GM18907 (cell line): ENCODE measurements at regions not wholly inside any gene's neighbourhood (a gene's known extent, or its start where the extent isn't known, plus 50 kb on each side); places are given as distances from the start of the nearest gene placed in this dataset.

Experiments used
- ATAC-seq: cut with Tn5 transposase; IDR thresholded peaks from one replicate; pipeline ENCODE4 v1.9.1; 2021; ENCODE audit warnings: mild to moderate bottlenecking, moderate library complexity; ENCODE audit not compliant: unreplicated experiment

DNA sequence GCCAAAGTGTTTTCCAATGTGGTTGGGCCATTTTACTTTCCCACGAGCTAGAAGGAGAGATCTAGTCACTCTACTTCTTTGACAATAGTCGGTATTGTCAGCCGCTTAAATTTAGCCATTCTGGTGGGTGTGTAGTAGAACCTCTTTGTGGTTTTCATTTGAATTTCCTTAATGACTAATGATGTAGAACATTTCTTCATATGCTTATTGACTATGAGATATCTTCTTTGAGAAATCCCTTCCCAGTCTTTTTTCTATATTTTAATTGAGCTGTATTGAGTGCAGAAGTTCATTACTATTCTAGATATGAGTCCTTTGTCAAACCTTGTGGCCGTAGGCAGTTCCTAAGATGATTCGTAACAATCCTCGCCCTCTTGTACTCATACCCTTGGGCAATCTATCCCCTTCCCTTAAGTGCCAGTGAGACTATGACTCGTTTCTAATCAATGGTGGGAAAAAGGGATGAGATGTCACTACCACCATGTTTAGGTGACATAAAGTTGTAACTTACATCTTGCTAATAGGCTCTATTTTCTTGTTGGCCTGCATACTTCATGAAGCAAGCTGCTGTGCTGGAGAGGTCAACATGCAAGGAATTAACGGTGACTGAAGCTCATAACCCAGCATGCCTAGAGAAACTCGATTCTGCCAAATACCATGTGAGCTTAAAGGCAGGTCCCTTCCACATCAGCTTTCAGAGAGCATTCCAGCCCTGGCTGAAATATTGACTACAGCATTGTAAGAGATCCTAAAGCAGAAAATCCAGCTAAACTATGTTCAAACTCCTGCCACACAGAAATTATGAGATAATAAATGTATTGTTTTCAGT, 817.9 kb upstream of the SOX9 start:
- ATAC-seq: no peak

DNA sequence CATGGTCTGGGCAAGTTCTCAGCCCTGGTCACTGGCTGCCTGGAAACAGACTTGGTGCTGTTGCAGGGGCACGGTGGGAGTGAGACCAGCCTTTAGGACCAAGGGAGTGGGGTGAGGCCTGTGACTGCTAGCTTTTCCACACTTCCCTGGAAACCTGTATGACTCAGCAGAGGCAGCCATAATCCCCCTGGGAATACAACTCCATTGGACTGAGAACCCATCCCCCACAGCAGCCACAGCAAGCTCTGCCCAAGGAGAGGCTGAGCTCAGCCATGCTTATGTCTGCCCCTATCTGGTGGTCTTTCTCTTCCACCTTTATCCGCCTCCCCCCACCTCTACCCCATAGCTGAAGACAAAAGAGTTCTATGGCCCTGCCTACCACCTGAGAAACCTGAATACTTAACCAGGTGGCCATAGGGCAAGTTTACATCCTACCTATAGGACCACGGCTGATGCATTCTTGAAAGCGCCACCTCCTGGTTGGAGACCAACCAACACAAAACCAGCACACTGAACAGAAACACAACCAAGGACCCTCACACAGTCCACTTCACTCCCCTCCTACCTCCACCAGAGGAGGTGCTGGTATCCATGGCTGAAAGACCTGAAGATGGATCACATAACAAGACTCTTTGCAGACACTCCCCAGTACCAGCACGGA, 816.2 kb upstream of the SOX9 start:
- ATAC-seq: no peak

DNA sequence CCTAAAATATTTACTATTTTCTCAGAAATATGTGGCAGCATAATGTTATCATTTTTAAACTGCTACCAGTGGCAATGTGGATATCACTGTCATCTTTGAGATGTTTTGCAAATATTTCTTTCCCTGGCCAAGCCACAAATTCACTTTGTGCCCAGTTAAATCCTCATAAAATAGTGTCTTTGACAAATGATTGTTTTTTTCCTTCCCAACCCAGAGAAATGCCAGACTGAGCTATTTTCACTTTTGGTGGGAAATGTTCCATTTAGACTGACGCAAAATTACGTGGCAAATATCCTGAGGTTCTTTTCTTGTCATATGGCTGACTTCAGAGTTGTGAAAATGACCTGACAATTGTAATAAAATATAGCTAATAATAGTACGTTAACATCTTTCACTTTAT, 807.0 kb upstream of the SOX9 start:
- ATAC-seq: no peak

DNA sequence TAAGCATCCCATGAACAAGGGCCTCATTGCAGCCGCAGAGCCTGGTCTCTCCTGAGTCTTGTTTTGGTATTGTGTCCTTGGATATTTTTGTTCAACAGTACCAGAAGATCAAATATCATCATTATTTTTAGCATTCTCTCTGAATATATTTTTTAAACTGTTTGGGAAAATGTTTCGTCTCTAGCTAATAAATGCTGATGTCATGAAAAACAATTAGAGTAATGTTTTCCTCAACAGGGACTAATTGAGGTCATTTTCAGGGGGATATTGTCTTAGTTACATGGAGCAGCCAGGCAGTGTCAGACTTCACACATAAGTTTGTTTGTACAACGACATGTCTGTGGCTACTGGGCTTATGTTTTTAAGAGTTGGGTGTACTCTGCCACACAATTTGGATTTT, 805.3 kb upstream of the SOX9 start:
- no peak for ATAC-seq

DNA sequence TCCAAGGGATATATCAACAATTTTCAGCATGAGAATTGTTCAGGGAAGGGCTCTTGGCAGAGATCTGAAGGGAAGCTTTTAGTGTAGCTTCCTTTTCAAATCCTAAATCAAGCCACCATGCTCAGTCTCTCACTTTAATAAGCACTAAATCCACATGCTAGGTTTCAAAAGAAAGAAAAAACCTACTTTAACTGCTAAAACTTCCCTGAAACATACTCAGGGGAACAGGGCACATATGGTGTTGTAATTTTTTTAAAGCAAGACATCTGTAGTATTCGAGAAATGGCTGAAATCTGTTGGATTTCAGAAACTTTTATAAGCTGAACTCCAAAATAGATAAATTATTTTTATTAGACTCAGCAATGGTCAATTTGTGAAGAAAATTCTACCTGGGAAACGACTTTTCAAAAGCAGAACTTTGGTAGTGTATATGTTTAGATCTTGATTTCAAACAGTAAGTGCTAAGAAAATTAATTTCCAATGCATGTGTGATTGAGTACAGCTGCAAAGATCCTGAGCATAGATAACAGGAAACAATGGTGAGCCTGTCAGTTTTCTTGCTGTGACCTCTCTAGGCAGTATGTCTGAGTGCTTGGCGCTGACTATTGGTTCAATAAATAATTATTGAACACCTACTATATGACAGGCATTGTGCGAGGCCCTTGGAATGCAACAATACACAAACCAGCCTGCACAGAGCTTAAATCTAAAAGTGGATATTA, 804.5 kb upstream of the SOX9 start:
- ATAC-seq: no peak

DNA sequence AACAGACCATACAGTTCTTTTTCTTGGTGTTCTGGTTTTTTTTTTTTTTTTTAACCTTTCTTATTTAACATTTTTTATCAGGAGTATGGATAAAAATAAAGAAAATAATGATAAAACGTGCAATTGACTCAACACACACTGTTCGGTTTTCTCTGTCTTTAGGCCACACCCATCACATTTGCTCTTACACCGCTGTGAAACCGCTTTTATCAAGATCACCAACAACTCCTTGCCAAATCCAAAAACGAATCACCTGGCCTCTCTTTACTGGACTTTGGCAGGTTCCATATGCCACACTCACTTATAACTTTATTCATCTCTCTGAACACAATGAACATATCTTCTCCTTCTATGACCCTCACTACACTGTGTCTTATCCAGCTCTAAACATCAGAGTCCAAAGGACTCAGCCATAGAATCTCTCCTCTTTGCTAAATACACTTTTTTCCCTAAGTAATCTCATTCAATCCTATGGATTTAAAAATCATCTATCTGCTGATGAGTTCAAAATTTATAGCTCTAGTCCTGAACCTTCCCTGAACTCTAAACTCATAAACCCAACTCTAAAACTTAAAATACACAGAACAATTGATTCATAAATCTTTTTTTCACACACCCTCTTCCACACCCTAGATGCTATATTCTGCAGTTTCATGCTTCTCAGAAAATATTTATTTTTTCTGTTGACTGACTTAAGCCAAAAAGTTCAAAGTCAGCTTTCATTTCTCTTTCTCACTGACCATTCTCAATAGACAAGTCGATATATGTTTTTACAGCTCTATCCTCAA, 800.6 kb upstream of the SOX9 start:
- ATAC-seq: no peak

DNA sequence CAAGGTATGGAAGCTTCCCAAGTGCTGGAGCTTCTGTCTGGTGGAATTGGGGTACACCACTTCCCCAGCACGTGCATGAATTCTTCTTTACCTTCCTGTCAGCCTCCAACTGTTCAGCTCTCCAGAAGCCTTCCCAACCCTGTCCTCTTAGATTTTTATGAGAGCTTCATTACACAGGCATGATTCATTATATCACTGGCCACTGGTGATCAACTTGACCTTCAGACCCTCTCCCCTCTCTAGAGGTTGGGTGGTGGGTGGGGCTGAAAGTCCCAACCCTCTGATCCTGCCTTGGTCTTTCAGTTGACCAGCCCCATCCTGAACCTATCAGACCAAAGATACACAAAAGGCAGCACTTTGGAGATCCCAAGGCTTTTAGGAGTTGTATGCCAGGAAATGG, 795.7 kb upstream of the SOX9 start:
- no peak for ATAC-seq

DNA sequence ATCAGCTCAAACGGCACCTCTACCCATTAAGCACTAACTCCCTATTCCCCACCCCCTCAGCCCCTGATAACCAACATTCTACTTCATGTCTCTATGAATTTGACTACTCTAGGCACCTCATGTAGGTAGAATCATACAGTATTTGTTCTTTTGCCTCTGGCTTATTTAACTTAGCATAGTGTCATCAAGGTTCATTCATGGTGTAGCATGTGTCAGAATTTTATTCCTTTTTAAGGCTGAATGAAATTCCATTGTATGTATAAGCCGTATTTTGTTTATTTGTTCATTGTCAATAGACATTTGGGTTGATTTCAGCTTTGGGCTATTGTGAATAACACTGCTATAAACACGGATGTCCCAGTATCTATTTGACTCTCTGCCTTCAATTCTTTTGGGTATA, 794.9 kb upstream of the SOX9 start:
- ATAC-seq: no peak

DNA sequence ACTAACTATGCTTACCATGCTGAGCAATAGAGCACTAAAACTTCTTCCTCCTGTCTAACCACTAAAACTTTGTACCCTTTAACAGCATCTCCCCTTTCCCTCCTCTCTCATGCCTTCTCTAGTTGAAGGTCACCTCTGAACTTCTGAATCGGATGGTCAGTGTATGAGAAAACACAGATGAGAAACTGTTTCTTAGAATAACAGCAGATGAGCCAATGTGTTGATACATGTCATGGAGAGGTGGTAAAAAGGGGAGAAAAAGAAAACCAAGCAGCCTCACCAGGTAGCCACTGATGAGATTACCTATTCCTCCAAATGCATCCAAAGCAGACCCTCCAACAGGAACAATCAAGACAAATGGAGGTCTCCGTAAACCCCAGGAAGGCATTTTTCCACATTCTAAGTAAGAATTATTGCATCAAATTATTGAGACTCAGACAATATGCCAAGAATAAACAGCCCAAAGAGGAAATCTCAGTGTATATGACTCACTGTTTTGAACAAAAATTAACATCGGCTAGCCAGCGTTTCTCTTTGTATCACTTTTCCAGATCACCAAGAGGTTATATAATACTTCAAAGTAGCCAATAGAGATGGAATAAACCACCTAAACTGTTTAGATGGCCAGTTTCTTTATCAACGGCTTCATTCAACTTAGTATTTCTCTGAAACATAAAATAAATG, 793.3 kb upstream of the SOX9 start:
- ATAC-seq: no peak

DNA sequence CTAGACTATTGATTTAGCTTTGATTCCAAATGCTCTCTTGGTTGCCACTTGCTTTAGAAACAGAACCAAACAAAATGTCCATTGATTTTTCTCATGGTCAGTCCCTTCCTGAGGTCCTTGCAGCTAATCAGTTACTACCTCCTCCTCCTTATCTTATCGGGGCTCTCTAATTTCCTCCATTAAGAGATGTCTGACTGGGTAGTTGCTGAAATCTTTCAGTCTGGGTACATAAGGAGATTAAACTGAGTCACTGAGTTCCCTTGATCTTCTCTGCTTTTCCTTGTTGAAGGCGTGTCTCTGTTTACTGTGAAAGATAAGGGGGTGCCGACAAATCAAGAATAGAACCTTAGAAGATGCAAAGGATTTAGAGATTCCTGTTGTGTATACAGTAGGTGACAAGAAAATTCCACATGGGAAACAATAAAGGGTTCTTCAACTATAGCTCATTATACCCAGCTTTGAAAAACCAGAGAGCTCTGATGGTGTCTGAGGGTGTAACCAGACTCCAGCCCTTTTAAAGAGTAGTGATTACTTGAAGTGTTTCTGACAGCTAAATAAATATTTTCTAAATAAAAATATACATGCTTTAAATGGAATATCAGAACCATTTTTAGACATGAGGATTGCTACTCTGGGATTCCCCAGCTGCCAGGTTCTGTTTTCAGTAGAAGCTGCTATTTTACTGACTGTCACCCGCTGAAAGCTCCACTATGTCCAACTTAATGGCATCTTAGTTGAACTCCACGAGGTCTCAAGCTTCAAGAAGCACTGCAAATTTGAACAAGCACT, 791.3 kb upstream of the SOX9 start:
- no peak for ATAC-seq

DNA sequence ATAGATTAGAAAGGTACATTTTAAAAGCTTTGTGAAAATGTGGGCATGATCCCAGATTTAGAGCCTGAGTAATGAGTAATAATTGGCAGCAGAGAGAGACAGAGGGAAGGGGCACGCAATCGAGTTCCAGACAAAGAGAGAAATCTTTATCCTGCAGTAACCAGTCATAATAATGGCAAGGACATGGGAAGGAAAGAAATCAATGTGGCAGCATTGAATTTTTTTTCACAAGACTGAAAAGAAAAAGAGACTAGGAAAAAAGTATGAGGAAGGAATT, 790.8 kb upstream of the SOX9 start:
- ATAC-seq: no peak

DNA sequence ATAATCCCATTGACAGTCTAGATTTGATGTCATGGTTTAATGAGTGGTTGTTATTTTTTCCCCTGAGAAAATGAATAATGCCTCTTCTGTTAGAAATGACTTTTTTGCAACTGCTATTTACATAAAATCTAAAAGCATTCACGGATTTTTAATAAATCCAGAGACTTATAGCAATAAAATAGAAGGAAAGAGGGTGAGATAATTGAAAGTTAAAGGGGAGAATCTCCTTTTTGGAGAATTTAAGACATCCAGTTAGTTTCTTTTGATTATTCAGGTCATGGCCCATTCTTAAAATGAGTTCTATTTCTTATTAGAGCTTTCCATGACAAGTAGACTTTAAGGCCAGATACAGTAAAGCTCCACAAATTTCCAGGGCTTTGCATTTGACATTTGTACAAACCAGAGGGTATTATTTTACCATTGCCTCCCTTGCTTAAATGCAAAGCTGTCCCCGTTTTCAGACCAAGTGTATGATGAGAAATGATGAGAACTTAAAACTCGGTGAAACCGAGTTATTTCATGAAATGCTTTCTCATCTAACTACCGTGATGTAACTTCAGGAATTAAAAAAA, 789.0 kb upstream of the SOX9 start:
- no peak for ATAC-seq

DNA sequence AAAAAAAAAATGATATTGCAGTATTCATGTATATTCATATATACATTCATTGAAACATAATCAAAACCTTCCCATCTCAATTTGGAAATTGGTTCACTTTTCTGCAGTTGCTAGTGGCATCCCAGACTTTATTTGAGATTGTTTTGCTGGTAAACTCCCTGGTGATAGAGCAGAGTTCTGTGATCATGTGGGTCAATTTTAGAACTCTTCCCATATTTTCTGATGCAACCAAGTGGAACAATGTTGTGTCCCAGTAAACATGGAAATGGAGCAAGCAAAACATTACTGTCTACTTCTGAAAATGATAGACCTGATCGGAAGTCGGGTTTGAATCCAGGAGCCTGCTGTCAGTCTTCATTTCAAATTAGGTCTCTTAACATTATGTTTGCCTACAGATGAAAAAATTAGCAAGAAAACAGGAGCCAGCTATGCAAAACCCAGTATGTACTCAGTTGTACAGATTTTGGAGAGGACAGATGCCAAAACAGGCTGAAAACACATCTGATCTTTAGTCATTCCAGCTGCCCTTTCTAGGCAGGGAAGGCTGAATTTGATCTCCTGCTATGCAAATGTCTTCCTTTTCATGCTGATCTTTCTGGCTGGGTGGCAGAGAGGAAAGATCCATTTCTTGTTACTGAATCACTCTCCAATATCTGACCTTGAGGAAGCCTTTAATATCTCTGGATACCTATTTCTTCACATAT, 786.6 kb upstream of the SOX9 start:
- ATAC-seq: no peak

DNA sequence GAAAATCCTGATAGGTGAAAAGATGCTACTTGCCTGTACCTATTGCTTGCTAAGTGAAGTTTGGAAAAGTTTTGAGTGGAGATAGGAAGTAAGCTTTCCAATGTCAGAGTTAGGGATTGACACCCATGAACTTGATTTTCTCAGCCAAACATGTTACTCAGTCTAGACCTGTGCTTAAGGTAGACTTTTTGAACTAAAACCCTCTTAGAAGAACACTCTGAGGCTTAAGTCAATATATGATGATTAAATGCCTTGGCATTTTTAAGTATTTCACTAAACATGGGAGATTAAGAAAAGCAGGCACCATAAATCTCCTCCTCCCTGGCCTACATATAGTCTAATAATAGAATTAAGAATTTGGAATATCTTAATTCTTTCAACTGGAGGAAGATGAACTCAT, 785.6 kb upstream of the SOX9 start:
- ATAC-seq: no peak

DNA sequence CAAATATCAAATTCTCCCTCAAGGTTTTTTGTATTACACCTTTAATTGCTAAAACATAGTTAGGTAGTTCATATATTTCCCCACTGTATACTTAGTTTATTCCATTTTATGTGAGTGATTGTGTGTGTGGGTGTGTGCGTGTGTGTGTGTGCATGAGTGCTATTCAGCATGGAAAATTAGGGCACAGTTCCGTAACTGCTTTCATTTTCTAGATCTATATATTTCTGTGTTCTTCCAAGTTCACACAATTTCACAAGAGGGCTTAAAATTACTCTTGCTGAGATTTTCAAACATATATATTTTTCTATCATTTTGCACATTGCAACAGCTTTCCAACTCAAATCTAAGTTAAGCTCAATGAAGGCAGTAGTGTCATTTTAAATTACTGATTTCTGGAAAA, 782.9 kb upstream of the SOX9 start:
- ATAC-seq: no peak

DNA sequence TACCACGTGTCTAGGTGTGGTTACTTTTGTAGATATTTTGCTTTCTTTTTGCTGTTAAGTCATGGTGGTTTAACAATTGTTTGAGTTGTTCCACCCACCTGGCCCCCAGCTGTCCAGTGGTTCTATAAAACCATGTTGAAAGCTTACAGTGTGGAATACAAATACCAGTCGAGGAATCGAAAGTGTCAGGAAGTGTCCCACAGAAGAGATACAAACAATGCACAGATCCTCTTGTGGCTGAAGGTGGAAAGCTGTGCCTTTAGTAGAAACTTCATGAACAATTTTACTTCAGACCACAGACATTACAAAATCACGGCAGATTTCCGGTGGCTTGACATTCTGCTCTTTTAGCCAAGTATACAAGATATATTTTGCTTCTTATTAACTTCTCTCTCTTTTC, 782.4 kb upstream of the SOX9 start:
- ATAC-seq: no peak

DNA sequence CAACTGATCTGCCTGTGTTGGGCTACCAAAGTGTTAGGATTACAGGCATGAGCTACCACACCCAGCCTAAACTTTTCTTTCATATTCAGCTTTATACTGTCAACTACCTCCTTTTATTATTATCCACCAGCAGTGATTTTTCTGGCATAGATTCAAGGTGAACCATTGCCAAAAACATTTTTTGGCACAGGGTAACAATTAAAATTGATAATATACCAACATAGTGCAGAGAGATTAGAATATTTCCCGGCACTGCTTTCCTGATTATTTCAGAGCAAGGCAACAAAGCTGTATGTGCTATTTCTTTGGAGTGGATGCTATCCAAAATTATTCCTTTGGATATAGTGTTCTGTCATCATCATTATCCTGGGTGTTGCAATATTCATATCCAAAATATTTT, 781.6 kb upstream of the SOX9 start:
- no peak for ATAC-seq

DNA sequence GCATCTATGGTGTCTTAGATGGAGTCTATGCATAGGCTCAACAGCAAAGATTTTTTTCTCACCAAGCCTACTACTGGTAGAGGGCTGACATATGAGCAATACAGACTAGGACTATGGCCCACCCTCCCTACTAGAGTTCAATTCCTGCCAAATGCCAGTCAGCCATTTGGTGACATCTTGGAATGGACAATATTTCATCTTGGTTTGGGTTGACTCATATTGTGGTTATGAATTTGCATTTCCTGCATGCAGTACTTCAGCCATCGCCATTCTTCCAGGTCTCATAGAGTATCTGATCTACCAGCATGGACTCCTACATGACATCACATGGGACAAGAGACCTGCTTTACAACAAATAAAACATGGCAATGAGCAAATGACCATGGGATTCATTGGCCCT, 778.1 kb upstream of the SOX9 start:
- no peak for ATAC-seq

DNA sequence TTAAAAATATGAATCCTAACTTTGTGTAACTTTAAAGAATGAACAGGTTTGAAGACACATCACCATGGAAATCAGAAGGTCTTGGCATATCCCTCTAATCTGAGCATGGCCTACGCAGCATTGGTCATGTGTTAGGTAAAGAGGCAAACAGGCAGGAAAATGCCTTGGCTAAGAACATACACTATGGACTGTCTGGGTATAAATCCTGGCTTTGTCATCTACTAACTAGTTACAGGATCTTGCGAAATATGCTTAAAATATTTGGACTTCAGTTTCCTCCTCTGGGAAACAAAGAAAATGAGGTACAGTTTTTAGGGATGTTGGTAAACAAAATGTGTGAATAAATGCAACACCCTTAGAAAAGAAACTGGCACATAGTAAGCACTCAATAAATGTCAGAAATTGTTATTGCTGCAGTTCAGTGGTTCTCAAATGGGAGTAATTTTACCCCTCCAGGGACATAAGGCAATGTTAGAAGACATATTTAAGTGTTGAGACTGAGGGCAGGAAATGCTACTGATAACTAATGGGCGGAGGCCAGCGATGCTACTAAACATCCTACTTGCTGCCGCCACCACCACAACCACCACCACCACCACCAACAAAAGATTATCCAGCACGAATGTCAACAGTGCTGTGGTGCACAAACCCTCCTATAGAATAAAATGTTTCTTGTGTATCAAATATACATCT, 770.8 kb upstream of the SOX9 start:
- no peak for ATAC-seq
